ENCODE measurements at regions not wholly inside any gene's neighbourhood (a gene's known extent, or its start where the extent isn't known, plus 50 kb on each side); places are given as distances from the start of the nearest gene placed in this dataset.

- H3K27ac ChIP-seq, result no peak overlapping the region
- H3K4me1 ChIP-seq, result no peaks in the 10 kb centered on the region
- no peaks in the 10 kb centered on the region for H3K9me3 ChIP-seq
- no peaks in the 10 kb centered on the region for H3K36me3 ChIP-seq
- ATAC-seq (no peak), DNase-seq (no peak)
- intact Hi-C loops (cut with DNase I), result no loop called here
- 76 to 89% methylated on average over 2 of the region's 2 CpGs for WGBS, 2 donors
- no peak overlapping the region for H3K4me3 ChIP-seq
- no peaks in the 10 kb centered on the region for H3K27me3 ChIP-seq
- no peak for TF ChIP-seq CTCF (IDR thresholded peaks at IDR 0.05)
These were observed 209.7 kb downstream of the LACC1 start for GRCh38 chr13:44089452-44089851.

GRCh38 chr13:44092078-44092970 is 212.6 kb downstream of the LACC1 start:
- H3K27ac ChIP-seq, result no peak overlapping the region
- ATAC-seq (no peak), DNase-seq (no peak)
- 88 to 92% methylated on average over 4 of the region's 4 CpGs for WGBS, 2 donors
- H3K27me3 ChIP-seq, result no peaks in the 10 kb centered on the region
- TF ChIP-seq CTCF (IDR thresholded peaks at IDR 0.05), result no peak
- no peaks in the 10 kb centered on the region for H3K9me3 ChIP-seq
- H3K4me3 ChIP-seq, result no peak overlapping the region
- H3K36me3 ChIP-seq, result no peaks in the 10 kb centered on the region
- H3K4me1 ChIP-seq, result no peaks in the 10 kb centered on the region
- intact Hi-C loops (cut with DNase I), result no loop called here

- H3K27ac ChIP-seq, result no peak overlapping the region
- ATAC-seq, result no peak
- 63 to 75% methylated on average over 4 of the region's 4 CpGs for WGBS, 2 donors
- H3K36me3 ChIP-seq, result no peaks in the 10 kb centered on the region
- no peak overlapping the region for H3K4me3 ChIP-seq
- H3K9me3 ChIP-seq, result no peaks in the 10 kb centered on the region
- TF ChIP-seq CTCF (IDR thresholded peaks at IDR 0.05), result no peak
- DNase-seq, result no peak
- intact Hi-C loops (cut with DNase I), result no loop called here
- no peaks in the 10 kb centered on the region for H3K4me1 ChIP-seq
- H3K27me3 ChIP-seq, result no peaks in the 10 kb centered on the region
These were observed 214.2 kb downstream of the LACC1 start for GRCh38 chr13:44093607-44094564.

- Histone ChIP-seq H3K36me3 (no peaks in the 10 kb centered on the region), H3K27me3 (no peaks in the 10 kb centered on the region), H3K9me3 (peaks cover 0 to 9% (median 0%) of the 10 kb centered on the region in 11 donors), H3K27ac (no peak overlapping the region), H3K4me3 (no peak overlapping the region), H3K4me1 (no peaks in the 10 kb centered on the region)
- ATAC-seq, result no peak
- DNase-seq, result no peak
- no peak for TF ChIP-seq CTCF (IDR thresholded peaks at IDR 0.05)
- intact Hi-C loops (cut with DNase I), result no loop called here
These were observed 217.2 kb downstream of the LACC1 start for GRCh38 chr13:44096901-44097300.
